Activated gamma-delta T cell (primary cell): ENCODE measurements at regions not wholly inside any gene's neighbourhood (a gene's known extent, or its start where the extent isn't known, plus 50 kb on each side); places are given as distances from the start of the nearest gene placed in this dataset.

Experiments used
- DNase-seq: peaks from one replicate; lab custom pipeline; 2025; lab: John Stamatoyannopoulos, UW

DNA sequence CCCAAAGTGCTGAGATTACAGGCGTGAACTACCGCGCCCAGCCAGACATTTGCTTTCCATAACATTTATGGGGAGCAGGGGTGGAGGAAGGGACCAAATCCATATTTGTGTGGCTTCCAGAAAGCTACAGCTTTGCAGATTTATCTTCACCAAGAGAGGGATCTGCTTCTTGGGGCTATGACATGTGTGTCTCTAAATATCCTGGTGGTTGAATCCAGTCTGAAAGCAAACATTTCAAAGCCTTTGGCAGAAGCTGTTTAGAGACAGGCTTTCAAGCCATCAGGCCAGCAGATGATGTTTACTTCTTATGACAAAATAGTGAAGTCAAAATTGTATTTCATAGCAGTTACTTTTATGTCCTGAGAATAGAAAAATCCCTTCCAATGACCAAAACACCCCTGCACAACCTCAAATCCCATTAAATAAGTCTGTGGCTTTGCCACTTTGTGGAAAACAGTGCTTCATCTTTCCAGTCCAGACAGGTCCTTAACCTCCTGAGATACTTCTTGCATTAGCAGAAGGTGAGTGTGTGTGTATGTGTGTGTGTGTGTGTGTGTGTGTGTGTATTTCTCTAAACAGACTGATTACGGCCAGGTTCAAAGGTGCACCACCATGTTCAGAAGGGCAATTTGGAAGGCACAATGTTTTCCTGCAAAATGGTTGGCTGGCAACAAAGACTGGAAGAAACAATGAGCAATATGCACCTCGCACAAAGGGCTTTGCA lies 191.4 kb upstream of the LRIG1 start:
- no peak for DNase-seq

DNA sequence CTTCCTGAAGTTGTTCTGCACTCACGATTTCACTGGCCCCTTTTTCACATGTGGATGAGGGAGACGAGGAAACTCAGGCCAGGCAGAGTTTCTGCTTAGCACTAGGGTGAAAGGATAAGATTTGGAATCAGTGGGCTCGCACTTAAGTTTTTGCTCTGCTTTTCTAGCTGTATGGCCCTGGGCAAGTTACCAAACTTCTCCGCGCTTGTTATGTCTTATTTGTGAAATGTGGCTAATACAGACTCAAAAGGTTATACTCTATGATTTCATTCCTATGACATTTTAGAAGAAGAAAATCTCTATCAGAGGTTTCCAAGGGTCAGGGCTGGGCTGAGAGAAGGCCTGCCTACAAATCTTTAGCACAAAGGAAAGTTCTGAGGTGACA lies 191.9 kb upstream of the LRIG1 start:
- no peak for DNase-seq

DNA sequence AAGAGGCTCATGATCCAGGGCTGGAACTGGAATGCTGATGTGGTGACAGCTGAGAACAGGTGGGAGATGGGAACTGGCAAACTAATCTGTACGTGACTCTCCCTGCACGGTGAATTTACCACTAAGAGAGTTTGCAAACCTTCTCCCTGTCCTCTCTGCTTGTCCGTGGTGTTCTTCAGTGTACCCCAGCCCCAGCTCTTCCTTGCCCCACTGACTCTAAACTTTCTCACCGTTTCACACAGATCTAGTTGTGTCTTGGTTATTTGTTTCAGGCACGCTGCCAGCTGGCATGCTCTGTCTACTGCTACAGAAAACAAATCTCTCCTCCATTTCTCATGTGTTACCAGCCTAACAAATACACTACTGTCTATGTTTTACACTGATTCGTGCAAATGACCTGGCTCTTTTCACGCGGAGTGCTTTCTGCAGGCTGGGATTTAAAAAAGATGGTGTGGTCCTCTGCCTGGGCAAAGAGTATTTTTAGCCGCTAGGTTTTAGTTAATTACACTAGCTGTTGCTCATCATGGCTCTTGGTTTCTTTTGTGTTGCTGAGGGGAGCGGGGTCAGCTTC lies 192.7 kb upstream of the LRIG1 start:
- no peak for DNase-seq

GRCh38 chr3:66702126-66702525 lies 201.3 kb upstream of the LRIG1 start:
- DNase-seq, result no peak

GRCh38 chr3:66703501-66703900 lies 202.7 kb upstream of the LRIG1 start:
- DNase-seq, result no peak

DNA sequence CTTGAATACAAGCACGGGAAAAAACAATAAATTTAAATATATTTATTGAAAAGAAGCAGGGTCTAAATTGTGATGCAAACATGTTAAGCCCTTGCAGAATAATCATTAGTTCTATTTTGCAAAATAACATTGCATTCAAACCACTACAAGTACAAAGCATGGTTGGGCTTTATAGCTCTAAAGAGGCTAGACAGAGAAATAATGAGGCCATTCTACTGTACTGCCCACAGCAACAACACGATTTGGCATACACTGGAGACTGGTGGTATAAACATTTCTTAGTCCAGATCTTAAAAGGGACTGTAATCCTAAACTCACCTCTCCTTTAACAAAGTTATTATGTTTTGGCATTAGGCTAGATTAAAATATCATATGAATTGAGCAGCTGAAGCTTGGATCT lies 204.3 kb upstream of the LRIG1 start:
- no peak for DNase-seq

GRCh38 chr3:66706890-66707289 lies 206.1 kb upstream of the LRIG1 start:
- no peak for DNase-seq

DNA sequence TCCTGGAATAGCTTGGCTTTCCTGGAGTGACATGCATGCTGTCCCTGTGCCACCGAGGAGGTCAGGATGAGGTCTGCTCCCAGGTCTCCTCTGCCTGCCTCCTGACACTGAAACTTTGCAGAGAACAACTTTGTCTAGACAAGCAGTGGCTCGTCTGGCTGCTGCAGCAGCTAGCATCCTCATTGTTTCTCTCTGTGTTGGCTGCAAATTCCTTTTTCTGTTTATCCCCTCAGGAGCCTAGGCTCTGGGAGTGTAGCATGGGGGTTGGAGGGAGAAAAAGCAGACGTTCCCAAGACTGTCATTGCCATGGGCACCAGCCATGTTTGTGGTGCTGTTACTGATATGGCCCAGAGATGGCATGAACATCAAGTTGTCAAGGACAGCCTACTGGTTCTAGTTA lies 208.7 kb upstream of the LRIG1 start:
- DNase-seq, result no peak

GRCh38 chr3:66712210-66712609 lies 211.4 kb upstream of the LRIG1 start:
- no peak for DNase-seq

DNA sequence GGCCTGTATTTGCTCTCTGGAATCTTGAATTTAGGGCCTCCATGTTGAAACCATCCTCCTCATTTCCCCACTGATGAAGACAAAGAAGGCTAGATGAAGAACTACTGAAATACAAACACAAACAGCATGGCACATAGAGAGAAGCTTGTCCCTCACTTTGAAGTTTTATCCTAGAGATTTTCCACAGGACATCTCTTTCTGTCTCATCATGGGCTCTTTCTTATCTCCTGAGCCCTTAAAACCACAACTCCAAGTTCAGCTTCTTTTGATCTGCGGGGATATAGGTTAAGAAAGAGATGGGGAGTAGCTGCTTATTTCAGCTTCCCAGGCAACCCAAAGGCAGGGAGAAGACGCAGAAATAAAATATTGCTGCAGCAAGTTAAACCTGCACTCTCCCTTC lies 213.1 kb upstream of the LRIG1 start:
- no peak for DNase-seq

GRCh38 chr3:66715806-66716205 lies 215.0 kb upstream of the LRIG1 start:
- DNase-seq, result no peak

GRCh38 chr3:66717806-66718205 lies 217.0 kb upstream of the LRIG1 start:
- DNase-seq, result no peak

GRCh38 chr3:66719796-66720356 lies 219.1 kb upstream of the LRIG1 start:
- no peak for DNase-seq

GRCh38 chr3:66720508-66720907 lies 219.7 kb upstream of the LRIG1 start:
- DNase-seq, result no peak

GRCh38 chr3:66722675-66723074 lies 221.9 kb upstream of the LRIG1 start:
- DNase-seq, result no peak

DNA sequence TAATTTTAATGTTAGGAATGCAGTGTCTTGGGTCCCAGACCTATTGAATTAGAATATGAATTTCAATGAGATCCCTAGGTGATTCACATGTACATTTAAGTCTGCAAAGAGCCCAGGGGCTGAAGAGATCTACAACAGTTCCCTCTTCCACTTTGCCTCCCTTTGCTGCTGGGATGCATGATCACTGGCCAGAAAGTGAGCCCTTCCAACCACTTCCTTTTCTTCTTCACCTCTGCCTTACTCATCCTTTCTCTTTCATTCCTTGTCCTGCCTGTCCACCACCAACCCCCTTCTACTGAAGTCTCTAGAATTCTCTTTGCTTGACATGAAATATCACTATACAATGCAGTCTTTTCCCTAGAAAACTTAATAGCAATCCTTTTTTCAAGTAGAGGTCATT lies 222.4 kb upstream of the LRIG1 start:
- no peak for DNase-seq

- DNase-seq, result no peak
These were observed 229.0 kb upstream of the LRIG1 start for GRCh38 chr3:66729687-66730393.

- DNase-seq, result no peak
These were observed 238.0 kb upstream of the LRIG1 start for GRCh38 chr3:66738625-66739365.

DNA sequence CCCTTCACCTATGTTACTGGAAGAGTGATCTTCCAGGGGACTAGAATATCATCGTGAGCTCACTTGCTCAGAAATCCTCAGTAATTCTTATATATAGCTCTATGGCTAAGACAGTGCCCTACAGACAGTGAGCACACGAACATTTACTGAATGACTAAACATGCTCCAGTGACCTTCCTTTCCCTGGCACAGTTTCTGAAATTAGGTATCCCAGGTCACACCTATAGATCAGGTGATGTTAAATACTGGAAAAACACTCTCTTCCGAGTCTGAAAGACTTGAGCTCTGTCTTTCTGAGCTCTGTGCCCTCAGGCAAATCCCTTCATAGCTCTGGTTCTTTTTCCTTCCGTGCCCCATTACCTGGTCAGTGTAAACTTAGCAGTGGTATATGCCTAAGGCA lies 239.4 kb upstream of the LRIG1 start:
- no peak for DNase-seq

GRCh38 chr3:66744521-66744920 lies 243.7 kb upstream of the LRIG1 start:
- DNase-seq, result no peak

DNA sequence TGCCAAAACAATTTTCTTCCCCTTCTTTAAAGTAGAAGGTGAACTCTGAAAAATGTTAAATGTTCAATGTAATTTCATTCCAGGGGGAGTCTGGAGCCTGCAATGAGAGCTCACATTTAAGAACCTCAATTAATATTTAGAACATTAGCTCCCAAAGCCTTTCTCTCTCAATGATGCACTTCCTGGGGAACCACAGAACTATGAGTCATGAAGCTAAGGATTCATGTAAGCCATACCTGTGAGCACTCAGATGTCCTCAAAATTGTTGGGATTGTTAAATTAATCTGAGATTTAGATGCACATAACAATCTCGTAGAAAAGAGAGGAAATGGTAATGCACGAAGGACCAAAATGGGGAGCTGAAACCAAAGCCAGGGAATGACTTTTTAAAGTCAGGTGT lies 244.2 kb upstream of the LRIG1 start:
- DNase-seq, result no peak

- DNase-seq, result no peak
These were observed 246.4 kb upstream of the LRIG1 start for GRCh38 chr3:66747261-66747660.
